SK-N-SH (cell line): ENCODE measurements at regions not wholly inside any gene's neighbourhood (a gene's known extent, or its start where the extent isn't known, plus 50 kb on each side); places are given as distances from the start of the nearest gene placed in this dataset.

ENCODE experiments used
- CTCF ChIA-PET: fragments of 300-600, 350-600 bp; formaldehyde crosslinking; extraction: SDS; loops from one replicate; lab custom pipeline; 2021; lab: Yijun Ruan, JAX
- POLR2A ChIA-PET: fragments of 350-600 bp; sonication (Branson Sonifier 250); formaldehyde crosslinking; extraction: SDS; loops from one replicate; lab custom pipeline; 2020; ENCODE audit warnings: antibody characterized with exemption, inconsistent platforms; lab: Yijun Ruan, JAX
- DNase-seq: peaks from one replicate; pipeline ENCODE4 v3.0.0; 2012
- H2AFZ ChIP-seq: fragments of 200-600 bp; sonication (generic); 2 replicates; pipeline ENCODE4 v1.8.1; 2016; ENCODE audit warnings: antibody characterized with exemption, mild to moderate bottlenecking, low read depth
- H3F3A ChIP-seq: fragments of 200-600 bp; sonication (generic); replicated peaks from 2 replicates; pipeline ENCODE3; 2016; ENCODE audit warnings: antibody characterized with exemption, mild to moderate bottlenecking; ENCODE audit not compliant: insufficient read depth
- H3K27ac ChIP-seq, 2 experiments: fragments of 200-500 bp in 1 of 2; fragments of 200-600 bp in 1 of 2; sonication (Bioruptor generic) in 1 of 2; sonication (generic), shearing (Covaris generic) in 1 of 2; 2 replicates each; pipeline versions ENCODE4 v1.5.1 to v1.6.1; 2014 to 2016; ENCODE audit warnings: low read depth in 2 of 2, inconsistent platforms in 1 of 2, low read length in 1 of 2, mild to moderate bottlenecking in 1 of 2, mixed read lengths in 1 of 2
- H3K27me3 ChIP-seq: fragments of 200-600 bp; sonication (generic), shearing (Covaris generic); 2 replicates; pipeline ENCODE4 v1.6.1; 2016; ENCODE audit warnings: mixed run types; ENCODE audit not compliant: insufficient read depth
- H3K36me3 ChIP-seq, 2 experiments: fragments of 200-500 bp in 1 of 2; fragments of 200-600 bp in 1 of 2; sonication (Bioruptor generic) in 1 of 2; sonication (generic) in 1 of 2; replicated peaks in 1 of 2; 2 replicates each; pipeline versions ENCODE3 to v1.5.1; 2014 to 2016; ENCODE audit warnings: low read length in 1 of 2, mild to moderate bottlenecking in 1 of 2; ENCODE audit not compliant: insufficient read depth in 2 of 2, control insufficient read depth in 1 of 2
- H3K4me1 ChIP-seq, 2 experiments: fragments of 200-500 bp in 1 of 2; fragments of 200-600 bp in 1 of 2; sonication (Bioruptor generic) in 1 of 2; sonication (generic), shearing (Covaris generic) in 1 of 2; 2 replicates each; pipeline versions ENCODE4 v1.5.1 to v1.6.1; 2014 to 2016; ENCODE audit warnings: low read depth in 1 of 2, low read length in 1 of 2, mixed run types in 1 of 2; ENCODE audit not compliant: insufficient read depth in 2 of 2, control insufficient read depth in 1 of 2
- H3K4me2 ChIP-seq: fragments of 200-600 bp; sonication (generic), shearing (Covaris generic); 2 replicates; pipeline ENCODE4 v1.6.1; 2017; ENCODE audit warnings: mixed run types
- H3K4me3 ChIP-seq, 2 experiments: fragments of 200-500 bp in 1 of 2; fragments of 200-600 bp in 1 of 2; sonication (Bioruptor generic) in 1 of 2; sonication (generic), shearing (Covaris generic) in 1 of 2; 2 replicates each; pipeline versions ENCODE4 v1.5.1 to v1.8.1; 2014 to 2016; ENCODE audit warnings: low read depth in 2 of 2, inconsistent platforms in 1 of 2, low read length in 1 of 2, mild to moderate bottlenecking in 1 of 2, mixed read lengths in 1 of 2, moderate library complexity in 1 of 2
- H3K79me2 ChIP-seq: fragments of 200-600 bp; sonication (generic); 2 replicates; pipeline ENCODE4 v1.8.1; 2017; ENCODE audit warnings: mild to moderate bottlenecking; ENCODE audit not compliant: insufficient read depth
- H3K9ac ChIP-seq: fragments of 200-600 bp; sonication (generic); 2 replicates; pipeline ENCODE4 v1.6.1; 2017; ENCODE audit warnings: mixed run types
- H3K9me2 ChIP-seq: fragments of 200-600 bp; sonication (generic); 2 replicates; pipeline ENCODE4 v1.6.1; 2017; ENCODE audit warnings: mixed run types
- H3K9me3 ChIP-seq: fragments of 200-600 bp; sonication (generic); 2 replicates; pipeline ENCODE4 v1.6.1; 2017; ENCODE audit warnings: mixed run types, mild to moderate bottlenecking, moderate library complexity
- H4K20me1 ChIP-seq: fragments of 200-600 bp; sonication (generic); 2 replicates; pipeline ENCODE4 v1.6.1; 2017; ENCODE audit warnings: mild to moderate bottlenecking, mixed run types; ENCODE audit not compliant: insufficient read depth
- CHD2 ChIP-seq: fragments of 150-350 bp; IDR thresholded peaks from 2 replicates; pipeline ENCODE4 v1.6.1; 2018; ENCODE audit warnings: low read length; ENCODE audit not compliant: partially characterized antibody
- EP300 ChIP-seq, 2 experiments: IDR thresholded peaks; 2 replicates each; pipeline versions ENCODE4 v1.4.0 to v1.6.1; 2012; ENCODE audit warnings: borderline replicate concordance in 1 of 2, low read depth in 1 of 2, low read length in 1 of 2
- EZH2phosphoT487 ChIP-seq: fragments of 200-600 bp; sonication (generic); IDR thresholded peaks from 2 replicates; pipeline ENCODE4 v1.6.1; 2017; ENCODE audit warnings: low read depth, mixed run types, mild to moderate bottlenecking, antibody characterized with exemption, moderate library complexity, borderline replicate concordance
- GABPA ChIP-seq: IDR thresholded peaks from 2 replicates; pipeline ENCODE4 v1.4.0; 2012; ENCODE audit warnings: low read depth, mild to moderate bottlenecking
- JUND ChIP-seq: IDR thresholded peaks from 2 replicates; pipeline ENCODE4 v1.4.0; 2012
- MXI1 ChIP-seq: IDR thresholded peaks from 2 replicates; pipeline ENCODE4 v1.6.1; 2012; ENCODE audit warnings: mild to moderate bottlenecking, low read depth, low read length, improper control_type of control experiment
- NFIC ChIP-seq: IDR thresholded peaks from 2 replicates; pipeline ENCODE4 v1.4.0; 2012; ENCODE audit warnings: borderline replicate concordance
- POLR2AphosphoS5 ChIP-seq: IDR thresholded peaks from 2 replicates; pipeline ENCODE4 v1.6.1; 2012; ENCODE audit warnings: low read depth, low read length
- RAD21 ChIP-seq: IDR thresholded peaks from 2 replicates; pipeline ENCODE4 v1.6.1; 2012; ENCODE audit warnings: mild to moderate bottlenecking, low read length
- RFX5 ChIP-seq: IDR thresholded peaks from 2 replicates; pipeline ENCODE4 v1.6.1; 2012; ENCODE audit warnings: mild to moderate bottlenecking, improper control_type of control experiment, low read length
- SIN3A ChIP-seq: IDR thresholded peaks from 2 replicates; pipeline ENCODE4 v1.6.1; 2012; ENCODE audit warnings: low read depth, mild to moderate bottlenecking, low read length, moderate library complexity, borderline replicate concordance
- SMC3 ChIP-seq: IDR thresholded peaks from 2 replicates; pipeline ENCODE4 v1.6.1; 2012; ENCODE audit warnings: low read depth, low read length, improper control_type of control experiment
- TAF1 ChIP-seq: IDR thresholded peaks from 2 replicates; pipeline ENCODE4 v1.6.1; 2012; ENCODE audit warnings: low read depth, mild to moderate bottlenecking, low read length, moderate library complexity, borderline replicate concordance
- TCF12 ChIP-seq: IDR thresholded peaks from 2 replicates; pipeline ENCODE4 v1.4.0; 2012
- TEAD4 ChIP-seq: IDR thresholded peaks from 2 replicates; pipeline ENCODE4 v1.4.0; 2012; ENCODE audit warnings: mild to moderate bottlenecking, borderline replicate concordance; ENCODE audit not compliant: insufficient read depth
- WGBS: methylation state at CpG from one replicate; pipeline ENCODE4 v1.1.6; 2017; ENCODE audit warnings: low lambda C conversion rate; 5-methylcytosine and 5-hydroxymethylcytosine counted together
- TF ChIP-seq, protein P1 (sequence below): IDR thresholded peaks from 2 replicates; pipeline ENCODE4; 2012
- TF ChIP-seq, protein P2 (sequence below): IDR thresholded peaks from 2 replicates; pipeline ENCODE4 v1.4.0; 2012; ENCODE audit warnings: low read depth, borderline replicate concordance
- TF ChIP-seq, protein P3 (sequence below): fragments of 150-350 bp; IDR thresholded peaks from 2 replicates; pipeline ENCODE4 v1.6.1; 2017; ENCODE audit warnings: antibody characterized with exemption, low read length, low read depth, borderline replicate concordance
- TF ChIP-seq, protein P4 (sequence below): IDR thresholded peaks from 2 replicates; pipeline ENCODE4 v1.6.1; 2012; ENCODE audit warnings: mild to moderate bottlenecking, low read depth, low read length, moderate library complexity
- TF ChIP-seq, protein P5 (sequence below): fragments of 150-350 bp; IDR thresholded peaks from 2 replicates; pipeline ENCODE4 v1.6.1; 2016; ENCODE audit warnings: mild to moderate bottlenecking, low read depth, low read length

DNA sequence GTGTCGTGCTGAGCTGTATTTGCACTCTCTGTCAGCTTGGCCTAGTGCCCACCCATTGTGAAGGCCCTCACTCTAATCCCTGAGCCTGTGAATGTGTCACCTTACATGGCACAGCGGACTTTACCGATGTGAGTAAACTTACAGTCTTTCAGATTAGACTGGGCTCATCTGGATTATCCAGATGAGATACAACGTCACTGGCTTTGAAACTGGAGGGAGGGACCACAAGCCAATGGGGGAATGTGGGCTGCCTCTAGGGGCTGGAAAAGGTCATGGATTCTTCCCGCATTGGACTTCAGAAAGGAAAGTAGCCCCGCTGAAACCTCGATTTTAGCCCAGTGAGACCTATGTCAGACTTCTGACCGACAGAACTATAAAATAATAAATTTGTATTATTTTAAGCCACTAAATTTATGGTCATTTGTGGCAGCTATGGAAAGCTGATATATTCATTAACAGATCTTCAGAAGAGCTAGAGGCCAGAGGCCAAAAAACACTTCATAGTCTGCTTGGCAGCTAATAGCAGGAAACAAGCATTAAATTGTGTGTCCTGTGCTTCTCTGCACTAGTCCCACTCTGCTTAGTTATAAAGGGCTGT is 139.0 kb upstream of the GAS1 start:
- ChIA-PET POLR2A (no interaction called here), CTCF (interaction anchor here (1.1 to 1.7 kb wide), 3 partner anchors 17 to 672 kb away, joined by 4 to 7 read pairs (median 4); no protein-coding TSS in a partner anchor)
- H3K9me3 ChIP-seq: no peaks in the 10 kb centered on the region
- no peak overlapping the region for H3K27ac ChIP-seq
- no peaks in the 10 kb centered on the region for H3K9me2 ChIP-seq
- H3K4me3 ChIP-seq: no peak overlapping the region
- DNase-seq: no peak
- H2AFZ ChIP-seq: no peak overlapping the region
- no peaks in the 10 kb centered on the region for H3K36me3 ChIP-seq
- H3F3A ChIP-seq: no peaks in the 10 kb centered on the region
- no peaks in the 10 kb centered on the region for H4K20me1 ChIP-seq
- no peak overlapping the region for H3K9ac ChIP-seq
- no peak for TF ChIP-seq NFIC
- TF ChIP-seq, protein P1, sequence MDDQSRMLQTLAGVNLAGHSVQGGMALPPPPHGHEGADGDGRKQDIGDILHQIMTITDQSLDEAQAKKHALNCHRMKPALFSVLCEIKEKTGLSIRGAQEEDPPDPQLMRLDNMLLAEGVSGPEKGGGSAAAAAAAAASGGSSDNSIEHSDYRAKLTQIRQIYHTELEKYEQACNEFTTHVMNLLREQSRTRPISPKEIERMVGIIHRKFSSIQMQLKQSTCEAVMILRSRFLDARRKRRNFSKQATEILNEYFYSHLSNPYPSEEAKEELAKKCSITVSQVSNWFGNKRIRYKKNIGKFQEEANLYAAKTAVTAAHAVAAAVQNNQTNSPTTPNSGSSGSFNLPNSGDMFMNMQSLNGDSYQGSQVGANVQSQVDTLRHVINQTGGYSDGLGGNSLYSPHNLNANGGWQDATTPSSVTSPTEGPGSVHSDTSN: no peak
- TF ChIP-seq SMC3: no peak
- TF ChIP-seq TEAD4: no peak
- TF ChIP-seq, protein P2, sequence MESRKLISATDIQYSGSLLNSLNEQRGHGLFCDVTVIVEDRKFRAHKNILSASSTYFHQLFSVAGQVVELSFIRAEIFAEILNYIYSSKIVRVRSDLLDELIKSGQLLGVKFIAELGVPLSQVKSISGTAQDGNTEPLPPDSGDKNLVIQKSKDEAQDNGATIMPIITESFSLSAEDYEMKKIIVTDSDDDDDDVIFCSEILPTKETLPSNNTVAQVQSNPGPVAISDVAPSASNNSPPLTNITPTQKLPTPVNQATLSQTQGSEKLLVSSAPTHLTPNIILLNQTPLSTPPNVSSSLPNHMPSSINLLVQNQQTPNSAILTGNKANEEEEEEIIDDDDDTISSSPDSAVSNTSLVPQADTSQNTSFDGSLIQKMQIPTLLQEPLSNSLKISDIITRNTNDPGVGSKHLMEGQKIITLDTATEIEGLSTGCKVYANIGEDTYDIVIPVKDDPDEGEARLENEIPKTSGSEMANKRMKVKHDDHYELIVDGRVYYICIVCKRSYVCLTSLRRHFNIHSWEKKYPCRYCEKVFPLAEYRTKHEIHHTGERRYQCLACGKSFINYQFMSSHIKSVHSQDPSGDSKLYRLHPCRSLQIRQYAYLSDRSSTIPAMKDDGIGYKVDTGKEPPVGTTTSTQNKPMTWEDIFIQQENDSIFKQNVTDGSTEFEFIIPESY: no peak
- no peak for TF ChIP-seq MXI1
- no peak for TF ChIP-seq RFX5
- no peak for TF ChIP-seq EZH2phosphoT487
- TF ChIP-seq, protein P3, sequence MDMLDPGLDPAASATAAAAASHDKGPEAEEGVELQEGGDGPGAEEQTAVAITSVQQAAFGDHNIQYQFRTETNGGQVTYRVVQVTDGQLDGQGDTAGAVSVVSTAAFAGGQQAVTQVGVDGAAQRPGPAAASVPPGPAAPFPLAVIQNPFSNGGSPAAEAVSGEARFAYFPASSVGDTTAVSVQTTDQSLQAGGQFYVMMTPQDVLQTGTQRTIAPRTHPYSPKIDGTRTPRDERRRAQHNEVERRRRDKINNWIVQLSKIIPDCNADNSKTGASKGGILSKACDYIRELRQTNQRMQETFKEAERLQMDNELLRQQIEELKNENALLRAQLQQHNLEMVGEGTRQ: no peak
- no peak for TF ChIP-seq RAD21
- TF ChIP-seq GABPA: no peak
- no peak for TF ChIP-seq SIN3A
- TF ChIP-seq, protein P4, sequence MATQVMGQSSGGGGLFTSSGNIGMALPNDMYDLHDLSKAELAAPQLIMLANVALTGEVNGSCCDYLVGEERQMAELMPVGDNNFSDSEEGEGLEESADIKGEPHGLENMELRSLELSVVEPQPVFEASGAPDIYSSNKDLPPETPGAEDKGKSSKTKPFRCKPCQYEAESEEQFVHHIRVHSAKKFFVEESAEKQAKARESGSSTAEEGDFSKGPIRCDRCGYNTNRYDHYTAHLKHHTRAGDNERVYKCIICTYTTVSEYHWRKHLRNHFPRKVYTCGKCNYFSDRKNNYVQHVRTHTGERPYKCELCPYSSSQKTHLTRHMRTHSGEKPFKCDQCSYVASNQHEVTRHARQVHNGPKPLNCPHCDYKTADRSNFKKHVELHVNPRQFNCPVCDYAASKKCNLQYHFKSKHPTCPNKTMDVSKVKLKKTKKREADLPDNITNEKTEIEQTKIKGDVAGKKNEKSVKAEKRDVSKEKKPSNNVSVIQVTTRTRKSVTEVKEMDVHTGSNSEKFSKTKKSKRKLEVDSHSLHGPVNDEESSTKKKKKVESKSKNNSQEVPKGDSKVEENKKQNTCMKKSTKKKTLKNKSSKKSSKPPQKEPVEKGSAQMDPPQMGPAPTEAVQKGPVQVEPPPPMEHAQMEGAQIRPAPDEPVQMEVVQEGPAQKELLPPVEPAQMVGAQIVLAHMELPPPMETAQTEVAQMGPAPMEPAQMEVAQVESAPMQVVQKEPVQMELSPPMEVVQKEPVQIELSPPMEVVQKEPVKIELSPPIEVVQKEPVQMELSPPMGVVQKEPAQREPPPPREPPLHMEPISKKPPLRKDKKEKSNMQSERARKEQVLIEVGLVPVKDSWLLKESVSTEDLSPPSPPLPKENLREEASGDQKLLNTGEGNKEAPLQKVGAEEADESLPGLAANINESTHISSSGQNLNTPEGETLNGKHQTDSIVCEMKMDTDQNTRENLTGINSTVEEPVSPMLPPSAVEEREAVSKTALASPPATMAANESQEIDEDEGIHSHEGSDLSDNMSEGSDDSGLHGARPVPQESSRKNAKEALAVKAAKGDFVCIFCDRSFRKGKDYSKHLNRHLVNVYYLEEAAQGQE: no peak
- no peak for TF ChIP-seq TAF1
- TF ChIP-seq EP300 (IDR thresholded peaks at IDR 0.05; ENCODE audit: borderline replicate concordance in 1 of 2, low read depth in 1 of 2, low read length in 1 of 2): no peak
- no peak for TF ChIP-seq CHD2
- TF ChIP-seq POLR2AphosphoS5: no peak
- TF ChIP-seq TCF12: no peak
- no peak for TF ChIP-seq JUND
- TF ChIP-seq, protein P5, sequence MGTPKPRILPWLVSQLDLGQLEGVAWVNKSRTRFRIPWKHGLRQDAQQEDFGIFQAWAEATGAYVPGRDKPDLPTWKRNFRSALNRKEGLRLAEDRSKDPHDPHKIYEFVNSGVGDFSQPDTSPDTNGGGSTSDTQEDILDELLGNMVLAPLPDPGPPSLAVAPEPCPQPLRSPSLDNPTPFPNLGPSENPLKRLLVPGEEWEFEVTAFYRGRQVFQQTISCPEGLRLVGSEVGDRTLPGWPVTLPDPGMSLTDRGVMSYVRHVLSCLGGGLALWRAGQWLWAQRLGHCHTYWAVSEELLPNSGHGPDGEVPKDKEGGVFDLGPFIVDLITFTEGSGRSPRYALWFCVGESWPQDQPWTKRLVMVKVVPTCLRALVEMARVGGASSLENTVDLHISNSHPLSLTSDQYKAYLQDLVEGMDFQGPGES: no peak
- H3K4me1 ChIP-seq: no peaks in the 10 kb centered on the region; a peak in 1 of 4 replicates
- 89% methylated on average over 8 of the region's 8 CpGs for WGBS
- no peaks in the 10 kb centered on the region for H3K27me3 ChIP-seq
- no peak overlapping the region for H3K4me2 ChIP-seq
- H3K79me2 ChIP-seq: no peaks in the 10 kb centered on the region
